Muscle layer of duodenum (tissue), 2 donors: ENCODE measurements at regions not wholly inside any gene's neighbourhood (a gene's known extent, or its start where the extent isn't known, plus 50 kb on each side); places are given as distances from the start of the nearest gene placed in this dataset.

Experiments
- H3K27ac ChIP-seq: one replicate; pipeline ENCODE4 v1.7.0; 2013; ENCODE audit warnings: mild to moderate bottlenecking, low read length
- H3K27me3 ChIP-seq: one replicate; pipeline ENCODE4 v1.7.0; 2013; ENCODE audit warnings: low read depth, mild to moderate bottlenecking, control low read depth, low read length
- H3K36me3 ChIP-seq, 2 donors: one replicate each; pipeline ENCODE4 v1.7.0; 2013; ENCODE audit warnings: low read length in 2 of 2, control low read depth in 1 of 2, mild to moderate bottlenecking in 1 of 2; ENCODE audit not compliant: insufficient read depth in 2 of 2, control insufficient read depth in 1 of 2
- H3K4me1 ChIP-seq, 2 donors: one replicate each; pipeline ENCODE4 v1.7.0; 2013; ENCODE audit warnings: low read length in 2 of 2, mild to moderate bottlenecking in 2 of 2, control low read depth in 1 of 2, moderate library complexity in 1 of 2; ENCODE audit not compliant: insufficient read depth in 2 of 2, control insufficient read depth in 1 of 2
- H3K4me3 ChIP-seq, 2 donors: one replicate each; pipeline ENCODE4 v1.7.0; 2013; ENCODE audit warnings: low read length in 2 of 2, low read depth in 1 of 2, mild to moderate bottlenecking in 1 of 2
- H3K9me3 ChIP-seq, 2 donors: one replicate each; pipeline ENCODE4 v1.7.0; 2013; ENCODE audit warnings: low read length in 2 of 2, control low read depth in 1 of 2, mild to moderate bottlenecking in 1 of 2; ENCODE audit not compliant: control insufficient read depth in 1 of 2
- donor health status: healthy.

- H3K9me3 ChIP-seq: peaks cover 2 to 5% of the 10 kb centered on the region in 2 donors
- no peak overlapping the region for H3K27ac ChIP-seq
- H3K27me3 ChIP-seq: no peaks in the 10 kb centered on the region
- H3K36me3 ChIP-seq: no peaks in the 10 kb centered on the region
- H3K4me3 ChIP-seq: no peak overlapping the region
- H3K4me1 ChIP-seq: no peaks in the 10 kb centered on the region
Observed at GRCh38 chr7:32131091-32131490, 60.9 kb upstream of the PDE1C start.

DNA sequence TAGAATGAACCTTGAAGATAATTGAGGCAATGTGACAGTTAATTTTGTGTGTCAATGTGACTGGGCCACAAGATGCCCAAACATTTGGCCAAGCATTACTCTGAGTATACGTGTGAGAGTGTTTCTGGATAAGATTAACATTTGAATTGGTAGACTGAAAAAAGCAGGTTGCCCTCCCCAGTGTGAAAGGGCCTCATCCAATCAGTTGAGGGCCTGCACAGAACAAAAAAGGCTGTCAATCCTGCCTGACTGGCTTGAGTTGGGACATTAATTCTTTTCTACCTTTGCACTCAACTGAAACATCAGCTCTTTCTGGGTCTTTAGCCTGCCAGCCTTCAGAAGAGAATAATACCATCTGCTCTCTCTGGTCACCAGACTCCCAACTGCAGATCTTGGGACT lies 56.6 kb upstream of the PDE1C start:
- peaks cover 0 to 7% of the 10 kb centered on the region in 2 donors for H3K9me3 ChIP-seq
- H3K4me3 ChIP-seq: no peak overlapping the region
- no peaks in the 10 kb centered on the region for H3K27me3 ChIP-seq
- no peaks in the 10 kb centered on the region for H3K4me1 ChIP-seq
- no peaks in the 10 kb centered on the region for H3K36me3 ChIP-seq
- H3K27ac ChIP-seq: no peak overlapping the region
